ENCODE measurements at regions not wholly inside any gene's neighbourhood (a gene's known extent, or its start where the extent isn't known, plus 50 kb on each side); places are given as distances from the start of the nearest gene placed in this dataset.

DNA sequence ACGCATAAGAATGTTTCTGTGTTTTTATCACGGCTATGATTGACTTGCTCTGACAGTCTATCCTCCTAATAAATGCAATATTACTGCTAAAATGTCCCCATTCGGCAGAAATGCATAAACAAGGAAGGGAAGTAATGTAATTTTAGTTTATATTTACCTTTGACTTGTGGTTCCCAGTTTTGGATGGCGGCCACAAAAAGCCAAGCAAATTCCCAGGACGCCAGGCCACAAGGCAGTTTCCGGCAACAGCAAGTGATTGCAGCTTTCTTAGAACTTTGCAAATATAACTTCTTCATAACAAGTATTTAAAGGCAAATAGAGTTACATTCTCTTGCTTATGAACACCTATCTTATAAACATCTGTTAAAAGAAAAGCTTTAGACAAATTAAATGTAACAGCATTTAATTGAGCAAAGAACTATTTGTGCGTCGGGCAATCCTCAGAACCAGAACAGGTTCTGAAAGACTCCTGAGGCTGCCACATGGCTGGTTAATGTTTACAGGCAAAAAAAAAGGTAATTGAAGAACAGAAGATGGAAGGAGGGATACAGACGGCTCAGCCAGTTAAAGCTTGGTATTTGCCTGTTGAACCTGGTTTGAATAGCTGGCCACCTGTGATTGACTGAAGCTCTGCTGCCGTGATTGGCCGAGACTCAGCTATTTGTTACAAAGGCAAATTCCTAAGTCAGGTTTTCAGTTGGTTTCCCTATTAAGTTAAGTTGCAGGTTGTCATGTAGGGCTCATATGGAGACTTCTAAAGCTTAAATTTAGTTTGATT, 80.8 kb downstream of the C21orf91 start:
- Histone ChIP-seq H3K4me3 (no peak overlapping the region), H3K4me1 (peaks cover 0 to 25% (median 8%) of the 10 kb centered on the region in 3 donors), H3K27me3 (no peaks in the 10 kb centered on the region), H3K9me3 (no peaks in the 10 kb centered on the region), H3K27ac (no peak overlapping the region), H3K36me3 (no peaks in the 10 kb centered on the region)
- no peak for TF ChIP-seq POLR2A (IDR thresholded peaks at IDR 0.05)
- TF ChIP-seq, protein P1, sequence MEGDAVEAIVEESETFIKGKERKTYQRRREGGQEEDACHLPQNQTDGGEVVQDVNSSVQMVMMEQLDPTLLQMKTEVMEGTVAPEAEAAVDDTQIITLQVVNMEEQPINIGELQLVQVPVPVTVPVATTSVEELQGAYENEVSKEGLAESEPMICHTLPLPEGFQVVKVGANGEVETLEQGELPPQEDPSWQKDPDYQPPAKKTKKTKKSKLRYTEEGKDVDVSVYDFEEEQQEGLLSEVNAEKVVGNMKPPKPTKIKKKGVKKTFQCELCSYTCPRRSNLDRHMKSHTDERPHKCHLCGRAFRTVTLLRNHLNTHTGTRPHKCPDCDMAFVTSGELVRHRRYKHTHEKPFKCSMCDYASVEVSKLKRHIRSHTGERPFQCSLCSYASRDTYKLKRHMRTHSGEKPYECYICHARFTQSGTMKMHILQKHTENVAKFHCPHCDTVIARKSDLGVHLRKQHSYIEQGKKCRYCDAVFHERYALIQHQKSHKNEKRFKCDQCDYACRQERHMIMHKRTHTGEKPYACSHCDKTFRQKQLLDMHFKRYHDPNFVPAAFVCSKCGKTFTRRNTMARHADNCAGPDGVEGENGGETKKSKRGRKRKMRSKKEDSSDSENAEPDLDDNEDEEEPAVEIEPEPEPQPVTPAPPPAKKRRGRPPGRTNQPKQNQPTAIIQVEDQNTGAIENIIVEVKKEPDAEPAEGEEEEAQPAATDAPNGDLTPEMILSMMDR (IDR thresholded peaks at IDR 0.05), result no peak
- DNase-seq, result no peak
- intact Hi-C loops (cut with DNase I), result no loop called here
- WGBS, 2 donors, result 83 to 89% methylated on average over 11 of the region's 11 CpGs

DNA sequence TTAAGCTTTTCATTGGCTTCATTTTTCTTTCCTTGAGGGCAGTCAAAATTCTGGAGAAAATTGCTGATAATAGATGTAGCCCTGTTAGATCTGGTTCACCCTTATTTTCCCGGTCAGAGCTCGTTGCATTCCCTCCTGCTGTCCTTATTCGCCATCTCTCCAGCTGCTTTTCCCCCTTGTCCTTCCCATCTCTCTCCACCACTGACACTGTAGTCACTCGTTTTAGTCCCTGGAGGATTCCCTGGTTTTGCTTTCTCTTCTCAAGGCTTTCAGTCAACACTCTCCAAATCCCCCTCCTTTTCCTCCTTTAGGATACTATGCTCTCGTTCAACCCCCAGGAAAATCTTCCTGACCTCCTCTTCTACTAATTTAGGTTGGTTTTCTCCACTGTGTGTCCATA, 83.1 kb downstream of the C21orf91 start:
- Histone ChIP-seq H3K27me3 (no peaks in the 10 kb centered on the region), H3K27ac (no peak overlapping the region), H3K4me1 (peaks cover 0 to 7% (median 0%) of the 10 kb centered on the region in 3 donors), H3K4me3 (no peak overlapping the region), H3K9me3 (no peaks in the 10 kb centered on the region), H3K36me3 (no peaks in the 10 kb centered on the region)
- intact Hi-C loops (cut with DNase I), result no loop called here
- TF ChIP-seq, protein P1 (IDR thresholded peaks at IDR 0.05), result no peak
- TF ChIP-seq POLR2A (IDR thresholded peaks at IDR 0.05), result no peak
- DNase-seq, result no peak
- 76 to 81% methylated on average over 5 of the region's 5 CpGs for WGBS, 2 donors

DNA sequence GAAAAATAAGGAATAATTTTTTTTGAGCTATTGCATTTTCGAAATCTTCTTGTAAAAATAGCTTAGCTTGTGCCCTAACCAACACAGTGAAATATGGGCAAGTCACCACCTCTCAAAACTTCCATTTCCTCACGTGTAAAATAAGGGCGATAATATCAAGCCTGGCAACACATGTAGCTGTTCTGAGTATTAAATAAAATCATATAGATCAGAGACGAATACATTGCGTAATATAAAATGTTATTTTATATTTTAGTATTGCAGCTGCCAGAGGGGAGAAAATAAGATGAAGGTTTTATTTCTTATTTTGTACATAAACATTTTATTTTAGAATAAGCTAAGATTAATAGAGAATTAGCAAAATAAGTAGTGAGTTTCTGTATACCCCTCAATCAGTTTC, 85.9 kb downstream of the C21orf91 start:
- no peak for DNase-seq
- H3K27me3 ChIP-seq, result no peaks in the 10 kb centered on the region
- H3K9me3 ChIP-seq, result no peaks in the 10 kb centered on the region
- H3K36me3 ChIP-seq, result no peaks in the 10 kb centered on the region
- peaks cover 0 to 7% (median 5%) of the 10 kb centered on the region in 3 donors for H3K4me1 ChIP-seq
- H3K4me3 ChIP-seq, result no peak overlapping the region
- 85 to 90% methylated on average over 5 of the region's 5 CpGs for WGBS, 2 donors
- H3K27ac ChIP-seq, result no peak overlapping the region
- TF ChIP-seq POLR2A (IDR thresholded peaks at IDR 0.05), result no peak
- TF ChIP-seq, protein P1 (IDR thresholded peaks at IDR 0.05), result no peak
- intact Hi-C loops (cut with DNase I), result no loop called here

DNA sequence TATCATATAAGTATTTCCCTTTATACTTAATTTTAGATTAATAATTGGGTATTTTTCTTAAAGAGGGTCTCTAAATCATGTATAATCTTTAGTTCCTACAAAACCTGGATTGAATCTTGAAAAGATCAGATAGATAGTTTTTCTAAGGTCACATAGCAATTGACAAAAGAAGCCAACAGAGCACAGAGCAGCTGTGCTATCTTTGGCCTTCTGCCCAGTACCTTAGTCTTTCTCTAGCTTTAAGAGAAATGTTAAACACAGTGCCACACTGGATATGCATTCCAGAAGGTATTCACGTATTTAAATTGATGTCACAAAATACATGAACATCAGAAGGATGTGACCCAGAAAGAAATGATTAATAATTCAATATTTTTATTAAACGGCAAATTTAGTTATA, 86.8 kb downstream of the C21orf91 start:
- intact Hi-C loops (cut with DNase I), result no loop called here
- Histone ChIP-seq H3K9me3 (no peaks in the 10 kb centered on the region), H3K4me3 (no peak overlapping the region), H3K36me3 (no peaks in the 10 kb centered on the region), H3K27me3 (no peaks in the 10 kb centered on the region), H3K27ac (no peak overlapping the region), H3K4me1 (peaks cover 0 to 7% (median 5%) of the 10 kb centered on the region in 3 donors)
- no peak for DNase-seq
- TF ChIP-seq, protein P1 (IDR thresholded peaks at IDR 0.05), result no peak
- no peak for TF ChIP-seq POLR2A (IDR thresholded peaks at IDR 0.05)
- 27 to 54% methylated on average over 2 of the region's 2 CpGs for WGBS, 2 donors

DNA sequence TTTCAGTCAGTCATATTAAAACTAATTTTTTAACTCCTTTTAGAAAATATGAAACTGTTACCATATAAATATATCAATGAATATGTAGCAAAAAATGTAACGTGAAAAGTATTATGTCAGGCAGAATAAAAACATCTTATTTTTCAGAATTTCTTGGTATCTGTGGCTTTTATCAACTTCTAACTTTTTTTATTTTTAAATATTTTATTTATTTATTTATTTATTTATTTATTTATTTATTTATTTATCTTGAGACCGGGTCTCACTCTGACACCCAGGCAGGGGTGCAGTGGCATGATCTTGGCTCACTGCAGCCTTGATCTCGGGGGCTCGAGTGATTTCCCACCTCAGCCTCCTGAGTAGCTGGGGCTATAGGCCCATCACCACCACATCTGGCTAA, 87.6 kb downstream of the C21orf91 start:
- no peak for DNase-seq
- Histone ChIP-seq H3K9me3 (no peaks in the 10 kb centered on the region), H3K27me3 (no peaks in the 10 kb centered on the region), H3K36me3 (no peaks in the 10 kb centered on the region), H3K27ac (no peak overlapping the region), H3K4me1 (peaks cover 0 to 7% (median 5%) of the 10 kb centered on the region in 3 donors), H3K4me3 (no peak overlapping the region)
- intact Hi-C loops (cut with DNase I), result no loop called here
- no peak for TF ChIP-seq POLR2A (IDR thresholded peaks at IDR 0.05)
- TF ChIP-seq, protein P1 (IDR thresholded peaks at IDR 0.05), result no peak
- WGBS, 2 donors, result 92 to 95% methylated on average over 4 of the region's 4 CpGs
